Brain pericyte (primary cell): ENCODE measurements at regions not wholly inside any gene's neighbourhood (a gene's known extent, or its start where the extent isn't known, plus 50 kb on each side); places are given as distances from the start of the nearest gene placed in this dataset.

Source experiments
- DNase-seq: peaks from one replicate; pipeline ENCODE4 v3.0.0-alpha.2; 2012; ENCODE audit warnings: low read depth, low spot score

DNA sequence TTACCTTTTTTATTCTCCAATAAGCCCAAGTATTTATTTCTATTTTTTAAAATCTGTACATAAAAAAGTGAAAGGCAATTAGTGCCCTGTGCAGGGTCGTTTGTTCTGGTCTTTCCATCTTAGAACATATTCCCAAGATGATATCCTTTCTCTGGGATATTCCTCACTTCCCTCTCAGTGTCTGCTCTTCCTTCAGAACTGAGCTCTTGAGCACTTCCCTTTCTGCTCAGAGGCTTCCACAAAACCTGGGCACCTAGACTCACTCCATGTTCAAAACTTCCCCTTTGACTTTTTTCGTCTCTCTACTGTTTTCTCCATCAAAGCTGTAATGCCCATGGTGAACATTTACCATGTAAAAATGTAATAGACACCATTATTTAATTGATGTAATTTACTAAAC is 296.5 kb upstream of the TCF4 start:
- no peak for DNase-seq

DNA sequence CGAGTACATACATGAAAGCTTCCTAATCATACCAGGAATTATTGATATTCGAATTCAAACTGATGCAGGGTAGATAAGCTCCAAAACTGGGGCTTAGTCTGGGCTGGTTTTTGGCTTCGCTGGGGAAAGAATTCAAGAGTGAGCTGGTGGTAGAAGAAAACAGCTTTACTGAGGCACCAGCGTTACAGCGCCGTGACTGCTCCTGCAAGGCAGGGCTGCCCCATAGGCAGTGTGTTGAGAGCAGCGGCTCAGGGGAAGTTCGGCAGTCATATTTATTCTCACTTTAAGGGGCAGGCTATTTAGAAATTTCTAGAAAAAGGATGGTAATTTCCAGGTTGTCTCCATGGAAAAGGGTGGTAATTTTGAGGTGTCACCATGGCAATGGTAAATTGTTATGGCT is 292.6 kb upstream of the TCF4 start:
- DNase-seq: no peak

DNA sequence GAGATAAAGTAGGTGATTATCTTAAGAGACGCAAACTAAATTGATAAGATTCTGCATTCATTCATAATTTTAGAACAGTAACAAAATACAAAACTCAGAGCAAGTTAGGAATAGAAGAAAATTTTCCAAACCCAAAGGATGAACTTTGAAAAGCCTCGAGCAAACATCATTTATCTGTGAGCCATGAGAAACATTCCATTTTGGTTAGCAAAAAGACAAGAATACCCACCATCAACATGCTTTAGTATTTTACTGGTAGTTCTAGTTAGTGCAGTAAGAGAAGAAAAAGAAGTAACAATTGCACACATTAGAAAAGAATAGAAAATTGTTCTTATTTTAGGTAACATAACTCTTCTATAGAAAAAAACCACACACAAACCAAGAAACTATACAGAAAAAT is 291.3 kb upstream of the TCF4 start:
- DNase-seq: no peak

GRCh38 chr18:55878224-55878623 is 290.2 kb upstream of the TCF4 start:
- DNase-seq: no peak

DNA sequence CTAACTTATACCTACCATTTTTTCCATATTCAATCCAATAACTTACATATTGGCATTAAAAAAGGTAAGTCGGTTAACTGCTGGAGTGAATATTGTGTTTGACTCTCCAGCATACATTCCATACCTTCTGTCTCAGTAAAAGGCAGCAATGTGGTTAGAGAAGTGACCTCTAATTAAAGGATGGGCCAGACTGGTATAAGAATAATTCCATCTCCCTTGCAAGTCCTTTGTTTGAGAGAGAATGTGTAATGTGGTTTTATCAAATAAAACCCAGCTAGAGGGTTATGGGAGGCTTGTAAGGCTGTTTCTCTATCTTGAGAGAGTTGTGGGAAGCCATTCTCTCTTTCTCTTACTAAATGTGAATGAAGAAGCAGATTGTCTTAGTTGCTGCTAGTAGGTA is 289.3 kb upstream of the TCF4 start:
- DNase-seq: no peak

DNA sequence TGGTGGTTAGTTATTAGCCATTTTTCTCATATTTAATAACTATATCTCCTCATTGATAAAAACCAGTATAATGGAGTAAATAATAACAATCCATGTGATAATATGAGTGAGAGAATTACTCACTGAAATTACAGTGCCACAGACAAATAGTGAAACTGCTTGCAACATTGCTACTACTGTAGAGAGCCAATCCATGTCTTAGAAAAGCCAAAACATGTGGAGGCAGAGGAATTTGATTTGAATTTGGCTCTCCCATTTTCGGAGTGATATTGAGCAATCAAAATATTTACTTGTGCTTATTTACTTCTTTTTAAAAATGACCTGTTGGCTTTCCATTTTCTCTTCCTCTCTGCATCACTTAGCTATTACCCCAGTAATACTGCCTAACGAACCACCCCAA is 288.3 kb upstream of the TCF4 start:
- no peak for DNase-seq

- DNase-seq: no peak
Observed at GRCh38 chr18:55875371-55875901, 287.4 kb upstream of the TCF4 start.

GRCh38 chr18:55869556-55870501 is 281.8 kb upstream of the TCF4 start:
- no peak for DNase-seq

GRCh38 chr18:55868909-55869308 is 280.9 kb upstream of the TCF4 start:
- DNase-seq: no peak

DNA sequence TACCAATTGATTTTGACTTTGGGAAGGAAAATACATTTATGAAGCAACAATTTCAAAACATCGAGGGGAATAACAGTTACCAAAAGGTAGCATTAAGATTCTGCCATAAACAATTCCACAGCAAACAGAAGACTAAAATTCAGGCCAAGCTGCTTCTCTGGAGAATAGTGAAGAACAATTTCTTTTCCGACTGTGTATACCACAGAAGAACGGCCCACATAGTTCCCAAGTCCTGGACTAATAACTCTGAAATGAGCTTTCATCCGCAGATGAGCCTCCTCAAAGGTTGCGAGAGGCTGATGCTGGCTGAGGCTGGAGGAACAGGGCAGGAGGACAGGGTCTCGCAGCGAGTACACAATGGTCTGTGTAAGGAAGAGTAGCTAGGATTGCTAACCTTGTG is 278.9 kb upstream of the TCF4 start:
- no peak for DNase-seq

GRCh38 chr18:55866006-55866405 is 278.0 kb upstream of the TCF4 start:
- no peak for DNase-seq

DNA sequence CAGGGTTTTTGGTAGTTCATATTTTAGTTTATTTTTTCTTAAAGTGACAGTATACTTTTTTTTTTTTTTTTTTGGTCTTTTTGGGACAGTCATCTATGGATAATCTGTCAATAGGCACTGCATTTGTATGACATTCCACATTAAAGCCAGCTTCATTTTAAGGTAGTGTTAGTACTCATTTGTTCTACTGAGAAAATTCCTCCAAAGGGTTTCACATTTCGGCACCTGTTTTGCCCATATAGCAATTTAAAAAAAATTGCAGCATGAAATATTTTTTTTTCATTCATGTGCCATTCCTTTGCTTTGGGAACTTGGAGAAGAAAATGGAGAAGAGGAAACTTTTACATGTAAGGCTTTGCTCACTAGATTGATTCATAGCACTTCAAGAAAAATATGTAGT is 276.3 kb upstream of the TCF4 start:
- no peak for DNase-seq

DNA sequence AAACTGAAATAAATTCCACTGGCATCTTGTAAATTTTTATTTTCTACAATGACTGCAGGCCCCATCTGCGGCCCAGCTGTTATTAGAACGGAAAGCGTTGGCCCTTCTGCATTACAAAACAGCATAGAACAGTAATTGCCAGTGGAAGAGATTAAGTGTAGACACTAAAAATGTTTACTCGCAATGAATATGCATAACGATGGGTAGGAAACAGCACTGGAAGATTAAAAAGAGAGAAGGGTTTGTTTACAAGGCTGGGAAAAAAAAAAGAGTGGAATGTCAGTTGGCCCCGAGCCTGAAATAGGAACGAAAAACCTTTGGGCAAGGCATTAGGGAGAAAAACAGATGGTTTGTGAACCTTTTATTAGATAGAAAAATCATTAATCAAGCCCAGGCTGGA is 275.9 kb upstream of the TCF4 start:
- DNase-seq: no peak

DNA sequence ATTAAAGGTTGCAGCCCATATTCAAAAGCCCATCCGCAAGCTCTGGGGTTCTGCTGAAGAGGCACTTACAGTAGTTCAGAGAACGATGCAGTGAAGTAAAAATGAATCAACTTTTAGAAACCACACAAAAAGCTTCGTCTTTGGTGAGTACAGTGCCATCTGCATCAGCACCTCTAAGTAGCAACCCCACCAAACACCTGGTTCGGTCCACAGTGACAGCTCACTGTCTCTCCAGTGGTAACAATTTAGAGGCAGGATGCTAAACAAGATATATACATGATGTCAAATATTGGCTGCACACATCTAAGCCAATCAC is 275.4 kb upstream of the TCF4 start:
- no peak for DNase-seq

DNA sequence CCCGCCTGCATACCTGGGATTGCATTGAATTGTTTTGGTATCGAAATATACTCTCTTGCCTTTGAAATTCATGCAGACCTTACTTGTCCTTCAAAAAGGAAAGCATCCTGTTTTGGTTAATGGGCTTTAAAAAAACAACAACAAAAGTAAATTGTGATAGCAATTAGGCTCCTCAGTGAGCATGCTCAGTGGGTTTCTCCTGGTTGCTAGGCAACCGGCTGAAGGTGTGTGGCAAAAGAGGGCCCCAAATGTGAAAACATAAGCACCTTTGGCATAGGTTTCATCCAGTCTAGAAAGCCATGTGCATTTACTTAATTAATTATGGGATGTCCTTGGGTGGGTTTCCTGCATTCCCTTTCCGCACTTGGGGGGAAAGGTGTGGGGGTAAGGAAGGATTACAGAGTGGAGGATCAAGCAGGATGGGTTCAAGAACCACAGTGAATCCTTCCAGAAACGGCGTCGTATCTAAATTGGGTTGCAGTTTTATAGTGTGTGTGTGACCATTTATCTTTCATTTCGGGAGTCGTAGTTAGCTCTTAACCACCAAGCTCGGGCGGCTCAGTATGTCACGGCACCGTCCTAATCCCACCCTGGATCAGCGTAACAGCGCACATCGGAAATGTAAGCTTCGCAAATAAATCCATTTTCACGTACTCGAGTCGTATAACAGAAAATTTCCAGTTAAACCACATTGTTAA is 274.9 kb upstream of the TCF4 start:
- no peak for DNase-seq

GRCh38 chr18:55861266-55861665 is 273.3 kb upstream of the TCF4 start:
- no peak for DNase-seq

GRCh38 chr18:55858661-55859515 is 270.9 kb upstream of the TCF4 start:
- no peak for DNase-seq

DNA sequence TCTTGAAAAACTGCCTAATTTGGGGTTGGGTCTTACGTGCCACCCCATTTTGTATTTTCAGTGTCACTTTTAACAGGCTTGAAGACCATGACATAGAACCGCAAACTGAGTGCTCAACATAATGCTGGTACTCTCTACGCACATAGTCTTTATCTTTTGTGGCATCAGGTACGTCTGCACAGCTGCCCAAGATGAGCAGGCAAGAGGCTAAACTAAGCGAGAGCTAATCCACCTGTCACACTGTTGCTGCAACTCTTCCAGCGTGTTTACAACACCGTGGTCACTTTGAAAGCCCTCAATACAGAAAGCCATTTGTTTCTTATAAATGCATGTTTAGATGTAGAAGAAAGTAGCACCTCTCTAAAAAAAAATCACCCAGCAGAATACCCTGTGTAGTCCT is 270.0 kb upstream of the TCF4 start:
- no peak for DNase-seq

GRCh38 chr18:55857409-55857808 is 269.4 kb upstream of the TCF4 start:
- no peak for DNase-seq

DNA sequence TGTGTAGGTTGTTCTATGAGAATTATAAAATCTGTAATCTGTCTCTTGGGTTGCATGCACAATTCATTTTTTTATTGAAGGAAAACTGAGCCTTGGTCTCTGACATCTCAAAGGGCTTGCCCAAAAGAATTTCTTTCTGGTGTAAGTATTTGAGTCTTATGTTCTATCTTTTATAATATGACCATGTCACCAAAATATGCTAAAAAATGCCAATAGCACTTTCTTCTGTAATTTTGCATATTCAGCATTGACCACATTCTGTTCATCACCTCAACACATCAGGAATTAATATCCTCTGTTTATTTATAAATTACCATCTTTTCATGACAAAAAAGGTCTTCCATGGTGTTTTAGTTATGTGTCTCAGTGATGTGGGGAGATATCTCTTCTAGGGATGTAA is 268.7 kb upstream of the TCF4 start:
- no peak for DNase-seq

DNA sequence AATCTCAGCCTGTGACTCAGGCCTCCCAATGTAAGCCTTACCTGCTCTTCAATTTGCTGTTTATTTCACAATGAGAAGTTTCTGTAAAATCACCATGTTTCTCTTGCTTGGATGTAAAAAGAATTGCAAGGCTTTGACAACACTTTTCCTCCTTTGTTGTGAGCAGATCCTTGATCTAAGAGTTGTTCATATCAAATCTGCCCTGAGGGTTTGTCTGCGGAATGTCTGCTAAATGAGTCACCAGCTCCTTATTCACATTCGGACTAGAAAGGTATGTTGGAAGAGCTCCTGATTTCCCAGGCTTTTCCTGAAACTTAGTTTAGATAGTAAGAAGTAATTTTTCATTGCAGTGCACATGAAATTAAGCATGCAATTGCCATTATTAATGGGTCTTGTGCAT is 268.2 kb upstream of the TCF4 start:
- no peak for DNase-seq

DNA sequence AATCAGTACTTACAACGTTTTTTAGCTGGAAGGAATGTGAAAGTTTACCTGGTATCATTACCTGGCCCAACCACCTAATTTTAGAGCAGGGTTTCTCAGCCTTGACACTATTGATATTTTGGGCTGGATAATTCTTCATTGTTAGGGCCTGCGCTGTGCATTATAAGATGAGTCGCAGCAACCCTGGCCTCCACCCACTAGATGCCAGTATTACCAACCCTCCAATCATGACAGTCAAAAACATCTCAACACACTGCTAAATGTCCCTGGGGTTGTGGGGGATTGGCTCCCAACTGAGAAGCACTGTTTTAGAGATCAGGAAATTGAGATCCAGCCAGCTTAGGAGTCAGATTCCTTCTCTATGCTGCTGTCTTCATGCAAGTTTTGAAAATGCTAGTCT is 265.3 kb upstream of the TCF4 start:
- DNase-seq: no peak
